OCI-LY7 (cell line): ENCODE measurements at regions not wholly inside any gene's neighbourhood (a gene's known extent, or its start where the extent isn't known, plus 50 kb on each side); places are given as distances from the start of the nearest gene placed in this dataset.

Source experiments
- BruUV-seq: library from RNA; stranded (reverse); fragments of 400-500 nt; replicated peaks from 2 replicates; lab custom pipeline; 2021; lab: Mats Ljungman, UMichigan
- CTCF ChIA-PET: fragments of 300-600 bp; sonication (Branson Sonifier 250); formaldehyde crosslinking; loops from one replicate; lab custom pipeline; 2022; ENCODE audit warnings: antibody characterized with exemption; ENCODE audit not compliant: unreplicated experiment; lab: Charles Lee
- POLR2A ChIA-PET: fragments of 300-600 bp; sonication (Branson Sonifier 250); formaldehyde crosslinking; loops from one replicate; lab custom pipeline; 2022; ENCODE audit warnings: antibody characterized with exemption; lab: Charles Lee
- DNase-seq: peaks from one replicate; pipeline ENCODE4 v3.0.0-alpha.2; 2015; ENCODE audit warnings: low spot score
- H2AFZ ChIP-seq: fragments of 200-600 bp; sonication (generic), shearing (Covaris generic); 2 replicates; pipeline ENCODE4 v1.6.1; 2014; ENCODE audit warnings: mild to moderate bottlenecking, antibody characterized with exemption, low read length, moderate library complexity
- H3K27ac ChIP-seq: fragments of 200-600 bp; sonication (generic); 2 replicates; pipeline ENCODE4 v1.5.1; 2014; ENCODE audit warnings: mixed run types, low read depth, mild to moderate bottlenecking, moderate library complexity, low read length, inconsistent platforms; ENCODE audit not compliant: poor library complexity, severe bottlenecking
- H3K36me3 ChIP-seq: fragments of 200-600 bp; sonication (generic); 2 replicates; pipeline ENCODE4 v1.6.1; 2014; ENCODE audit warnings: mild to moderate bottlenecking, antibody characterized with exemption, low read length, moderate library complexity, mixed read lengths; ENCODE audit not compliant: insufficient read depth
- H3K4me1 ChIP-seq: fragments of 200-600 bp; sonication (generic); 2 replicates; pipeline ENCODE4 v1.5.1; 2014; ENCODE audit warnings: mild to moderate bottlenecking, low read length; ENCODE audit not compliant: insufficient read depth, poor library complexity, severe bottlenecking
- H3K4me2 ChIP-seq: fragments of 200-600 bp; sonication (generic); 2 replicates; pipeline ENCODE4 v1.6.1; 2014; ENCODE audit warnings: mild to moderate bottlenecking, low read length
- H3K4me3 ChIP-seq: fragments of 200-600 bp; sonication (generic); 2 replicates; pipeline ENCODE4 v1.5.1; 2014; ENCODE audit warnings: mild to moderate bottlenecking, low read depth, low read length; ENCODE audit not compliant: poor library complexity, severe bottlenecking
- H3K79me2 ChIP-seq: fragments of 200-600 bp; sonication (generic); 2 replicates; pipeline ENCODE4 v1.6.1; 2016; ENCODE audit warnings: low read depth, mild to moderate bottlenecking, low read length, moderate library complexity, mixed read lengths; ENCODE audit not compliant: insufficient read depth
- H3K9me2 ChIP-seq: fragments of 200-600 bp; sonication (generic); 2 replicates; pipeline ENCODE4 v1.6.1; 2016; ENCODE audit warnings: mild to moderate bottlenecking, low read length, mixed read lengths; ENCODE audit not compliant: insufficient read depth
- H3K9me3 ChIP-seq: fragments of 200-600 bp; sonication (generic); 2 replicates; pipeline ENCODE4 v1.6.1; 2014; ENCODE audit warnings: mild to moderate bottlenecking, mixed run types, low read length, mixed read lengths
- H4K20me1 ChIP-seq: fragments of 200-600 bp; sonication (generic); 2 replicates; pipeline ENCODE4 v1.6.1; 2014; ENCODE audit warnings: mild to moderate bottlenecking, antibody characterized with exemption, low read length, moderate library complexity, mixed read lengths; ENCODE audit not compliant: insufficient read depth
- EZH2phosphoT487 ChIP-seq: fragments of 200-600 bp; sonication (generic); IDR thresholded peaks from 2 replicates; pipeline ENCODE4 v1.6.1; 2018; ENCODE audit warnings: low read depth, borderline replicate concordance, mild to moderate bottlenecking, mixed run types, antibody characterized with exemption, low read length, moderate library complexity, mixed read lengths
- intact Hi-C: fragments of 100-400 bp; cut with micrococcal nuclease; formaldehyde crosslinking; loops from one replicate; pipeline ENCODE4 v1.10.0; 2022; ENCODE audit not compliant: unreplicated experiment
- TF ChIP-seq, protein P1 (sequence below): fragments of 200-600 bp; sonication (generic); conservative IDR thresholded peaks from 2 replicates; pipeline ENCODE4 v1.5.1; 2014; ENCODE audit warnings: mild to moderate bottlenecking, antibody characterized with exemption, low read length, moderate library complexity, mixed read lengths

- Histone ChIP-seq H3K27ac (peak overlapping the region; percentile 74), H3K9me2 (no peaks in the 10 kb centered on the region), H3K4me1 (peaks cover 98% of the 10 kb centered on the region), H2AFZ (peak overlapping the region; percentile 44; the same call in 1 of the 2 replicates), H3K79me2 (no peaks in the 10 kb centered on the region), H3K9me3 (no peaks in the 10 kb centered on the region), H3K4me3 (peak overlapping the region; percentile 24), H3K4me2 (peak overlapping the region; percentile 60), H3K36me3 (no peaks in the 10 kb centered on the region), H4K20me1 (no peaks in the 10 kb centered on the region)
- no peak for TF ChIP-seq EZH2phosphoT487
- TF ChIP-seq, protein P1, sequence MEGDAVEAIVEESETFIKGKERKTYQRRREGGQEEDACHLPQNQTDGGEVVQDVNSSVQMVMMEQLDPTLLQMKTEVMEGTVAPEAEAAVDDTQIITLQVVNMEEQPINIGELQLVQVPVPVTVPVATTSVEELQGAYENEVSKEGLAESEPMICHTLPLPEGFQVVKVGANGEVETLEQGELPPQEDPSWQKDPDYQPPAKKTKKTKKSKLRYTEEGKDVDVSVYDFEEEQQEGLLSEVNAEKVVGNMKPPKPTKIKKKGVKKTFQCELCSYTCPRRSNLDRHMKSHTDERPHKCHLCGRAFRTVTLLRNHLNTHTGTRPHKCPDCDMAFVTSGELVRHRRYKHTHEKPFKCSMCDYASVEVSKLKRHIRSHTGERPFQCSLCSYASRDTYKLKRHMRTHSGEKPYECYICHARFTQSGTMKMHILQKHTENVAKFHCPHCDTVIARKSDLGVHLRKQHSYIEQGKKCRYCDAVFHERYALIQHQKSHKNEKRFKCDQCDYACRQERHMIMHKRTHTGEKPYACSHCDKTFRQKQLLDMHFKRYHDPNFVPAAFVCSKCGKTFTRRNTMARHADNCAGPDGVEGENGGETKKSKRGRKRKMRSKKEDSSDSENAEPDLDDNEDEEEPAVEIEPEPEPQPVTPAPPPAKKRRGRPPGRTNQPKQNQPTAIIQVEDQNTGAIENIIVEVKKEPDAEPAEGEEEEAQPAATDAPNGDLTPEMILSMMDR = no peak
- POLR2A ChIA-PET = interaction anchor here (0.6 to 3.2 kb wide), 5 partner anchors 8 to 111 kb away, joined by 3 to 20 read pairs (median 7); no protein-coding TSS in a partner anchor
- no TSS peak for BruUV-seq
- no peak for DNase-seq
- CTCF ChIA-PET = interaction anchor here (0.7 to 1.3 kb wide), 2 partner anchors 9 to 22 kb away, joined by 3 read pairs; no protein-coding TSS in a partner anchor
- intact Hi-C loops = loop anchor here (10.0 kb wide), 1 partner anchor 897 kb away; no protein-coding TSS in a partner anchor
Measured at GRCh38 chr1:9421533-9421873, 117.8 kb upstream of the SLC25A33 start.

DNA sequence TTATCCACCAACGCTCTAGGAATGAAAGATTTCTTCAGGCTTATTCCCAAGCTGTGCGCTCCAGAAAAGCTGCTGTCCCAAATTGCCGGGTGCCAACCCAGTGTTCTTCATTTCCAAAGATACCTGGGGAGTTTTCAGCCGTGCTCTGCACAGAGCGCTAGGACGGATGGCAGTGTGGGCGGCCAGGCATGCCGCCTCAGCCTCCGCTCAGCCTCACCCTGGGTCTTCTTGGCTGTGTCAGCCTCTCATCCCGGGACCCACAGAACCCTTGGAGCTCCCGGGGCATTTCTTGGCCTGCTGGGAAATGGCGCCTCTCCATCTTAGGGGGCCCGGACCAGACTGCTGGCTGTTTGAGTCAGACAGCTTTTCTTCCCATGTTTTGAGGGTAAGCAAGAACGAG, 116.9 kb upstream of the SLC25A33 start:
- DNase-seq = no peak
- peak overlapping the region; percentile 60 for H3K4me2 ChIP-seq
- no peaks in the 10 kb centered on the region for H3K9me2 ChIP-seq
- no peak overlapping the region for H2AFZ ChIP-seq
- H3K9me3 ChIP-seq = no peaks in the 10 kb centered on the region
- BruUV-seq = no TSS peak
- POLR2A ChIA-PET = interaction anchor here (1.1 to 3.2 kb wide), 3 partner anchors 9 to 112 kb away, joined by 3 to 20 read pairs (median 19); no protein-coding TSS in a partner anchor
- TF ChIP-seq, protein P1 = no peak
- TF ChIP-seq EZH2phosphoT487 = no peak
- no peaks in the 10 kb centered on the region for H3K36me3 ChIP-seq
- peaks cover 98% of the 10 kb centered on the region for H3K4me1 ChIP-seq
- peak overlapping the region; percentile 14 for H3K4me3 ChIP-seq
- H3K79me2 ChIP-seq = no peaks in the 10 kb centered on the region
- H4K20me1 ChIP-seq = no peaks in the 10 kb centered on the region
- intact Hi-C loops = loop anchor here (10.0 kb wide), 1 partner anchor 898 kb away; no protein-coding TSS in a partner anchor
- H3K27ac ChIP-seq = peak overlapping the region; percentile 95
- CTCF ChIA-PET = interaction anchor here (1.3 to 2.2 kb wide), 2 partner anchors 9 to 22 kb away, joined by 3 to 10 read pairs; no protein-coding TSS in a partner anchor
